Endothelial cell of umbilical vein (primary cell): ENCODE measurements at regions not wholly inside any gene's neighbourhood (a gene's known extent, or its start where the extent isn't known, plus 50 kb on each side); places are given as distances from the start of the nearest gene placed in this dataset.

Source experiments
- BruUV-seq: library from RNA; stranded (reverse); fragments of 400-500 nt; replicated peaks from 2 replicates; lab custom pipeline; 2021; lab: Mats Ljungman, UMichigan
- CTCF ChIA-PET: fragments of 300-600, 350-600 bp; sonication (Branson Sonifier 250); formaldehyde crosslinking; loops from one replicate; lab custom pipeline; 2021; ENCODE audit warnings: antibody characterized with exemption, inconsistent platforms; lab: Charles Lee
- POLR2A ChIA-PET: fragments of 300-600, 350-600 bp; sonication (Branson Sonifier 250); formaldehyde crosslinking; loops from one replicate; lab custom pipeline; 2021; ENCODE audit warnings: antibody characterized with exemption, inconsistent platforms; lab: Charles Lee
- DNase-seq: peaks from one replicate; pipeline ENCODE4 v3.0.0-alpha.2; 2011; ENCODE audit warnings: low read depth, low spot score
- FAIRE-seq: peaks from 2 replicates; lab custom pipeline; 2011; peaks lifted over from hg19 to GRCh38; lab: Jason Lieb, UNC
- H2AFZ ChIP-seq: 2 replicates; pipeline ENCODE4 v1.6.0; 2012; ENCODE audit warnings: low read depth, low read length, control low read depth, inconsistent platforms
- H3K27ac ChIP-seq: 2 replicates; pipeline ENCODE4 v1.5.1; 2011; ENCODE audit warnings: low read depth, mild to moderate bottlenecking, control low read depth, low read length, moderate library complexity; ENCODE audit not compliant: insufficient read depth
- H3K27me3 ChIP-seq, 2 experiments: 2 replicates each; pipeline versions ENCODE4 v1.6.0 to v1.6.1; 2011; ENCODE audit warnings: low read length in 2 of 2, mixed read lengths in 1 of 2; ENCODE audit not compliant: control insufficient read depth in 2 of 2, insufficient read depth in 2 of 2
- H3K36me3 ChIP-seq, 2 experiments: 2 replicates in 1 of 2; 3 replicates in 1 of 2; pipeline ENCODE4 v1.5.1; 2011; ENCODE audit warnings: low read length in 2 of 2, mild to moderate bottlenecking in 1 of 2, moderate library complexity in 1 of 2; ENCODE audit not compliant: control insufficient read depth in 2 of 2, insufficient read depth in 2 of 2; ENCODE audit errors: extremely low read depth in 1 of 2
- H3K4me1 ChIP-seq: 3 replicates; pipeline ENCODE4 v1.5.1; 2011; ENCODE audit warnings: mild to moderate bottlenecking, low read length; ENCODE audit not compliant: control insufficient read depth, insufficient read depth; ENCODE audit errors: extremely low read depth
- H3K4me2 ChIP-seq: 2 replicates; pipeline ENCODE4 v1.6.1; 2011; ENCODE audit warnings: low read length, control low read depth, mixed read lengths; ENCODE audit not compliant: insufficient read depth
- H3K4me3 ChIP-seq, 3 experiments: fragments of 200-600 bp in 1 of 3; sonication (generic), shearing (Covaris generic) in 1 of 3; replicated peaks in 1 of 3; 2 replicates each; pipeline ENCODE4 v1.5.1; 2011 to 2016; ENCODE audit warnings: control low read depth in 3 of 3, low read length in 3 of 3, mild to moderate bottlenecking in 2 of 3, inconsistent platforms in 1 of 3, low read depth in 1 of 3, moderate library complexity in 1 of 3; ENCODE audit not compliant: insufficient read depth in 1 of 3
- H3K79me2 ChIP-seq: 2 replicates; pipeline ENCODE4 v1.6.0; 2012; ENCODE audit warnings: low read length, inconsistent platforms; ENCODE audit not compliant: control insufficient read depth, insufficient read depth
- H3K9ac ChIP-seq: replicated peaks from 2 replicates; pipeline ENCODE3; 2011; ENCODE audit warnings: low read length, control low read depth; ENCODE audit not compliant: insufficient read depth; ENCODE audit errors: extremely low read depth
- H3K9me1 ChIP-seq: replicated peaks from 3 replicates; pipeline ENCODE4 v1.6.0; 2011; ENCODE audit warnings: mild to moderate bottlenecking, low read length; ENCODE audit not compliant: control insufficient read depth, insufficient read depth; ENCODE audit errors: extremely low read depth
- H3K9me3 ChIP-seq: replicated peaks from 2 replicates; pipeline ENCODE4 v1.5.1; 2012; ENCODE audit warnings: low read length, inconsistent platforms; ENCODE audit not compliant: control insufficient read depth, insufficient read depth
- H4K20me1 ChIP-seq: replicated peaks from 2 replicates; pipeline ENCODE3; 2011; ENCODE audit warnings: mild to moderate bottlenecking, low read length; ENCODE audit not compliant: control insufficient read depth, insufficient read depth; ENCODE audit errors: extremely low read depth
- EZH2 ChIP-seq: IDR thresholded peaks from 2 replicates; pipeline ENCODE4 v1.6.1; 2012; ENCODE audit warnings: borderline replicate concordance, low read depth, mild to moderate bottlenecking, moderate library complexity, low read length, inconsistent platforms; ENCODE audit not compliant: severe bottlenecking
- FOS ChIP-seq: IDR thresholded peaks from 2 replicates; pipeline ENCODE4 v1.6.1; 2011; ENCODE audit warnings: mild to moderate bottlenecking, low read length, moderate library complexity, borderline replicate concordance; ENCODE audit not compliant: insufficient read depth
- GATA2 ChIP-seq: IDR thresholded peaks from 2 replicates; pipeline ENCODE4 v1.7.0; 2011; ENCODE audit warnings: low read depth, mild to moderate bottlenecking, moderate library complexity, mixed read lengths, low read length; ENCODE audit not compliant: insufficient read length, insufficient read depth
- JUN ChIP-seq: IDR thresholded peaks from 2 replicates; pipeline ENCODE4 v1.6.1; 2011; ENCODE audit warnings: borderline replicate concordance, low read depth; ENCODE audit not compliant: insufficient read length, insufficient read depth
- MYC ChIP-seq: IDR thresholded peaks from one replicate; pipeline ENCODE4 v1.6.1; 2011; ENCODE audit warnings: mild to moderate bottlenecking, low read depth, low read length
- POLR2AphosphoS5 ChIP-seq: IDR thresholded peaks from 2 replicates; pipeline ENCODE4 v1.6.1; 2012; ENCODE audit warnings: low read depth, mild to moderate bottlenecking, control low read depth, low read length, moderate library complexity; ENCODE audit not compliant: insufficient read depth
- dilution Hi-C: fragments of 300-500 bp; cut with MboI; formaldehyde crosslinking; loops from one replicate; pipeline ENCODE4 v1.15.0; 2019; ENCODE audit warnings: low sequenced_read_pairs; ENCODE audit not compliant: extremely low pct_ligation_motif_present
- intact Hi-C: fragments of 100-400 bp; cut with micrococcal nuclease; formaldehyde crosslinking; loops from one replicate; pipeline ENCODE4 v1.10.0; 2022
- TF ChIP-seq, protein P1 (sequence below): IDR thresholded peaks from 2 replicates; pipeline ENCODE4 v1.6.1; 2011; ENCODE audit not compliant: insufficient read depth, insufficient read length
- TF ChIP-seq, protein P2 (sequence below), 2 donors: IDR thresholded peaks; 1 replicate in 1 of 2; 2 replicates in 1 of 2; pipeline ENCODE4 v1.5.1; 2011; ENCODE audit warnings: low read length in 2 of 2, mild to moderate bottlenecking in 2 of 2, moderate library complexity in 2 of 2, control low read depth in 1 of 2, inconsistent platforms in 1 of 2, low read depth in 1 of 2; ENCODE audit not compliant: insufficient read depth in 1 of 2; ENCODE audit errors: extremely low read depth in 1 of 2

DNA sequence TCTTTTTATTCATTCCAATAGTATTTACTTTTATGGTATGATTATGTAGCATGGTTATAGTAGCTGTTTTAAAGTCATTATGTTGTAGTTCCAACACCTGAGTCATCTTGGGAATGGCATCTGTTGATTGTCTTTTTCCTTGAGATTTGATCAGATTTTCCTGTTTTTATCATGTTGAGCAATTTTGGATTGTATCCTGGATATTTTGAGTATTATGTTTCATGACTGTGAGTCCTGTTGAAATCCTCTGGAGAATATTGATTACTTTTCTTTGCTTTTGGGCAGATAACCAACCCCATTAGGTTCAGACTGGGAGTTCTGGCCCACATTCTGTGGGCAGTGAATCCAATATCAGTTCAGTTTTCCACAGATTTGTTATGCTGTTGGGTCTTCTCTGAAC lies 163.2 kb upstream of the SPRED2 start:
- intact Hi-C loops (no loop called here), dilution Hi-C loops (no loop called here)
- ChIA-PET POLR2A (no interaction called here), CTCF (no interaction called here)
- H3K9me3 ChIP-seq = no peaks in the 10 kb centered on the region
- H3K27ac ChIP-seq = no peak overlapping the region
- FAIRE-seq (no peak), DNase-seq (peak; percentile 45)
- H3K79me2 ChIP-seq = no peaks in the 10 kb centered on the region
- H3K9me1 ChIP-seq = no peaks in the 10 kb centered on the region
- H3K27me3 ChIP-seq = peaks cover 0 to 2% of the 10 kb centered on the region in 2 experiments
- H3K4me2 ChIP-seq = no peak overlapping the region
- BruUV-seq = no TSS peak
- H4K20me1 ChIP-seq = no peaks in the 10 kb centered on the region
- no peak for TF ChIP-seq FOS
- TF ChIP-seq EZH2 = no peak
- TF ChIP-seq JUN = no peak
- no peak for TF ChIP-seq MYC
- TF ChIP-seq, protein P1, sequence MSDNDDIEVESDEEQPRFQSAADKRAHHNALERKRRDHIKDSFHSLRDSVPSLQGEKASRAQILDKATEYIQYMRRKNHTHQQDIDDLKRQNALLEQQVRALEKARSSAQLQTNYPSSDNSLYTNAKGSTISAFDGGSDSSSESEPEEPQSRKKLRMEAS = no peak
- TF ChIP-seq GATA2 = no peak
- TF ChIP-seq POLR2AphosphoS5 = no peak
- TF ChIP-seq, protein P2, sequence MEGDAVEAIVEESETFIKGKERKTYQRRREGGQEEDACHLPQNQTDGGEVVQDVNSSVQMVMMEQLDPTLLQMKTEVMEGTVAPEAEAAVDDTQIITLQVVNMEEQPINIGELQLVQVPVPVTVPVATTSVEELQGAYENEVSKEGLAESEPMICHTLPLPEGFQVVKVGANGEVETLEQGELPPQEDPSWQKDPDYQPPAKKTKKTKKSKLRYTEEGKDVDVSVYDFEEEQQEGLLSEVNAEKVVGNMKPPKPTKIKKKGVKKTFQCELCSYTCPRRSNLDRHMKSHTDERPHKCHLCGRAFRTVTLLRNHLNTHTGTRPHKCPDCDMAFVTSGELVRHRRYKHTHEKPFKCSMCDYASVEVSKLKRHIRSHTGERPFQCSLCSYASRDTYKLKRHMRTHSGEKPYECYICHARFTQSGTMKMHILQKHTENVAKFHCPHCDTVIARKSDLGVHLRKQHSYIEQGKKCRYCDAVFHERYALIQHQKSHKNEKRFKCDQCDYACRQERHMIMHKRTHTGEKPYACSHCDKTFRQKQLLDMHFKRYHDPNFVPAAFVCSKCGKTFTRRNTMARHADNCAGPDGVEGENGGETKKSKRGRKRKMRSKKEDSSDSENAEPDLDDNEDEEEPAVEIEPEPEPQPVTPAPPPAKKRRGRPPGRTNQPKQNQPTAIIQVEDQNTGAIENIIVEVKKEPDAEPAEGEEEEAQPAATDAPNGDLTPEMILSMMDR (IDR thresholded peaks at IDR 0.05; ENCODE audit: extremely low read depth in 1 of 2, insufficient read depth in 1 of 2, low read depth in 1 of 2, low read length in 2 of 2) = no peak
- no peaks in the 10 kb centered on the region for H3K4me1 ChIP-seq
- H2AFZ ChIP-seq = no peak overlapping the region
- H3K9ac ChIP-seq = no peak overlapping the region
- no peaks in the 10 kb centered on the region for H3K36me3 ChIP-seq
- no peak overlapping the region for H3K4me3 ChIP-seq
